C4-2B (cell line): ENCODE measurements at regions not wholly inside any gene's neighbourhood (a gene's known extent, or its start where the extent isn't known, plus 50 kb on each side); places are given as distances from the start of the nearest gene placed in this dataset.

Source experiments
- H3K27ac ChIP-seq: fragments of 450-650 bp; 2 replicates; pipeline ENCODE4 v1.5.1; 2017
- CTCF ChIP-seq: fragments of 450-650 bp; conservative IDR thresholded peaks from 2 replicates; pipeline ENCODE4 v1.5.1; 2017; ENCODE audit warnings: mild to moderate bottlenecking
- ZFX ChIP-seq: fragments of 450-650 bp; IDR thresholded peaks from 2 replicates; pipeline ENCODE4 v1.6.1; 2017

- no peak for TF ChIP-seq ZFX
- TF ChIP-seq CTCF, result no peak
Observed at GRCh38 chrX:54659547-54659946, 129.5 kb downstream of the GNL3L start.

GRCh38 chrX:54675762-54676161 is 122.3 kb downstream of the ITIH6 start:
- no peak overlapping the region for H3K27ac ChIP-seq
- TF ChIP-seq CTCF (no peak), ZFX (no peak)

More at GRCh38 chrX:54659547-54659946, 129.5 kb downstream of the GNL3L start:
- no peak overlapping the region for H3K27ac ChIP-seq

- no peak for TF ChIP-seq ZFX
- no peak for TF ChIP-seq CTCF
Observed at GRCh38 chrX:54695231-54695630, 102.8 kb downstream of the ITIH6 start.

GRCh38 chrX:54695816-54696487 is 102.1 kb downstream of the ITIH6 start:
- no peak overlapping the region for H3K27ac ChIP-seq
- TF ChIP-seq CTCF (no peak), ZFX (no peak)

More at GRCh38 chrX:54695231-54695630, 102.8 kb downstream of the ITIH6 start:
- no peak overlapping the region for H3K27ac ChIP-seq
